ENCODE measurements at regions not wholly inside any gene's neighbourhood (a gene's known extent, or its start where the extent isn't known, plus 50 kb on each side); places are given as distances from the start of the nearest gene placed in this dataset.

DNA sequence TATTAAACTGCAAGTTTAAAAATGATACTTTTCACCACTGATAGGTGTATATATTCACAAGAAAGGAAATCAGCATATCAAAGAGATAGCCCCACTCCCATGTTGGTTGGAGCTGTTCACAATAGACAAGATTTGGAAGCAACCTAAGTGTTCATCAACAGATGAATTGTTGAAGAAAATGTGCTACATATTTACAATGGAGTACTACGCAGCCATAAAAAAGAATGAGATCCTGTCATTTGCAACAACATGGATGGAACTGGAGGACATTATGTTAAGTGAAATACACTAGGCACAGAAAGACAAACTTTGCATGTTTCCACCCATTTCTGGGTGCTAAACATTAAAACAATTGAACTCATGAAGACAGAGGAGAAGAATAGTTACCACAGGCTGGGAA lies 278.9 kb upstream of the XYLT1 start:
- no TSS peak for BruUV-seq (replicated peaks)
- Histone ChIP-seq H4K20me1 (ENCODE audit: insufficient read depth, low read length) (no peaks in the 10 kb centered on the region), H3K9me2 (ENCODE audit: insufficient read depth, low read length) (no peaks in the 10 kb centered on the region), H3K36me3 (ENCODE audit: insufficient read depth, low read length) (no peaks in the 10 kb centered on the region), H3K4me1 (ENCODE audit: insufficient read depth, low read length, poor library complexity, severe bottlenecking) (no peaks in the 10 kb centered on the region), H3K4me2 (ENCODE audit: low read length) (no peak overlapping the region), H2AFZ (ENCODE audit: low read length) (no peak overlapping the region), H3K9me3 (ENCODE audit: low read length) (peaks cover 4% of the 10 kb centered on the region; the same call in 1 of the 2 replicates), H3K27ac (ENCODE audit: low read depth, low read length, poor library complexity, severe bottlenecking) (no peak overlapping the region), H3K79me2 (ENCODE audit: insufficient read depth, low read depth, low read length) (no peaks in the 10 kb centered on the region), H3K4me3 (ENCODE audit: low read depth, low read length, poor library complexity, severe bottlenecking) (no peak overlapping the region)
- intact Hi-C loops (cut with micrococcal nuclease; ENCODE audit: unreplicated experiment) = no loop called here
- CTCF ChIA-PET (ENCODE audit: unreplicated experiment) = no interaction called here
- POLR2A ChIA-PET = no interaction called here
- no peak for TF ChIP-seq EZH2phosphoT487 (IDR thresholded peaks at IDR 0.05; ENCODE audit: borderline replicate concordance, low read depth, low read length)
- TF ChIP-seq, protein P1, sequence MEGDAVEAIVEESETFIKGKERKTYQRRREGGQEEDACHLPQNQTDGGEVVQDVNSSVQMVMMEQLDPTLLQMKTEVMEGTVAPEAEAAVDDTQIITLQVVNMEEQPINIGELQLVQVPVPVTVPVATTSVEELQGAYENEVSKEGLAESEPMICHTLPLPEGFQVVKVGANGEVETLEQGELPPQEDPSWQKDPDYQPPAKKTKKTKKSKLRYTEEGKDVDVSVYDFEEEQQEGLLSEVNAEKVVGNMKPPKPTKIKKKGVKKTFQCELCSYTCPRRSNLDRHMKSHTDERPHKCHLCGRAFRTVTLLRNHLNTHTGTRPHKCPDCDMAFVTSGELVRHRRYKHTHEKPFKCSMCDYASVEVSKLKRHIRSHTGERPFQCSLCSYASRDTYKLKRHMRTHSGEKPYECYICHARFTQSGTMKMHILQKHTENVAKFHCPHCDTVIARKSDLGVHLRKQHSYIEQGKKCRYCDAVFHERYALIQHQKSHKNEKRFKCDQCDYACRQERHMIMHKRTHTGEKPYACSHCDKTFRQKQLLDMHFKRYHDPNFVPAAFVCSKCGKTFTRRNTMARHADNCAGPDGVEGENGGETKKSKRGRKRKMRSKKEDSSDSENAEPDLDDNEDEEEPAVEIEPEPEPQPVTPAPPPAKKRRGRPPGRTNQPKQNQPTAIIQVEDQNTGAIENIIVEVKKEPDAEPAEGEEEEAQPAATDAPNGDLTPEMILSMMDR (conservative IDR thresholded peaks at IDR 0.05; ENCODE audit: low read length) = no peak
- DNase-seq (ENCODE audit: low spot score) = no peak

DNA sequence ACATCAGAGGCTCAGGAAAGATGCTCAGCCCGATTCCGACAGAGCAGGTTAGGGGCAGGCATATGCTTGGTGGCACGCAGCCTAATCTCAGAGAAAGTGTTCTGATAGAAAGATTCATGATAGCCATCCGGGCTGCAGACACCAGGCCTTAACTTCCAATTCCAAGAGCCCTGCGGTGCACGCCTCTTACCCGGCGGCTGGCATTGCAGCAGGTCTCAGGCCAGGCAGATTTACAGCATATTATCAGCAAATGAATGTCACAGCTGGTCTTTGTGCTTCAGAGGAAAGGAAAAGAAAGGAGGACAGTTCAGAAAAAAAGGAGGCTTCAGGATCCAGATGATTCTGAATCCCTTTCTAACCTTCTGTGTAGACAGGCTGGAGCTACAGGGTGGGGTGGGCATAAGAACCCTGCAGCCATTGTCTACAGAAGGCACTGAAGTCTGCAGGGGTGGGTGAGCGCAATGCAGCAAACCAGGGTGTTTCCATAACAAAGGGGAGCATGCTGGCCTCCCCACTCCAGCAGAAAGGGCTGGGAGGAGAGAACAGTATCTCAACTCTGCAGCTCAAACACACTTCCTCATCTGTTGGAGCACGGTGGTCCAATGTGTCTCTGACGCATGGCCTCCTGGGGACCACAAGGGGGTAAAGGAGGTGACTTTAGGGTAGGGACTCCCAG lies 277.4 kb upstream of the XYLT1 start:
- H4K20me1 ChIP-seq (ENCODE audit: insufficient read depth, low read length) = no peaks in the 10 kb centered on the region
- no peak overlapping the region for H3K4me3 ChIP-seq (ENCODE audit: low read depth, low read length, poor library complexity, severe bottlenecking)
- no peaks in the 10 kb centered on the region for H3K79me2 ChIP-seq (ENCODE audit: insufficient read depth, low read depth, low read length)
- H3K27ac ChIP-seq (ENCODE audit: low read depth, low read length, poor library complexity, severe bottlenecking) = no peak overlapping the region
- no peaks in the 10 kb centered on the region for H3K9me2 ChIP-seq (ENCODE audit: insufficient read depth, low read length)
- BruUV-seq (replicated peaks) = no TSS peak
- H3K4me2 ChIP-seq (ENCODE audit: low read length) = no peak overlapping the region
- H3K9me3 ChIP-seq (ENCODE audit: low read length) = peaks cover 4% of the 10 kb centered on the region; the same call in 1 of the 2 replicates
- ChIA-PET CTCF (ENCODE audit: unreplicated experiment) (no interaction called here), POLR2A (no interaction called here)
- no peak for DNase-seq (ENCODE audit: low spot score)
- TF ChIP-seq, protein P1 (conservative IDR thresholded peaks at IDR 0.05; ENCODE audit: low read length) = no peak
- no peak for TF ChIP-seq EZH2phosphoT487 (IDR thresholded peaks at IDR 0.05; ENCODE audit: borderline replicate concordance, low read depth, low read length)
- no peak overlapping the region for H2AFZ ChIP-seq (ENCODE audit: low read length)
- intact Hi-C loops (cut with micrococcal nuclease; ENCODE audit: unreplicated experiment) = no loop called here
- no peaks in the 10 kb centered on the region for H3K4me1 ChIP-seq (ENCODE audit: insufficient read depth, low read length, poor library complexity, severe bottlenecking)
- no peaks in the 10 kb centered on the region for H3K36me3 ChIP-seq (ENCODE audit: insufficient read depth, low read length)

DNA sequence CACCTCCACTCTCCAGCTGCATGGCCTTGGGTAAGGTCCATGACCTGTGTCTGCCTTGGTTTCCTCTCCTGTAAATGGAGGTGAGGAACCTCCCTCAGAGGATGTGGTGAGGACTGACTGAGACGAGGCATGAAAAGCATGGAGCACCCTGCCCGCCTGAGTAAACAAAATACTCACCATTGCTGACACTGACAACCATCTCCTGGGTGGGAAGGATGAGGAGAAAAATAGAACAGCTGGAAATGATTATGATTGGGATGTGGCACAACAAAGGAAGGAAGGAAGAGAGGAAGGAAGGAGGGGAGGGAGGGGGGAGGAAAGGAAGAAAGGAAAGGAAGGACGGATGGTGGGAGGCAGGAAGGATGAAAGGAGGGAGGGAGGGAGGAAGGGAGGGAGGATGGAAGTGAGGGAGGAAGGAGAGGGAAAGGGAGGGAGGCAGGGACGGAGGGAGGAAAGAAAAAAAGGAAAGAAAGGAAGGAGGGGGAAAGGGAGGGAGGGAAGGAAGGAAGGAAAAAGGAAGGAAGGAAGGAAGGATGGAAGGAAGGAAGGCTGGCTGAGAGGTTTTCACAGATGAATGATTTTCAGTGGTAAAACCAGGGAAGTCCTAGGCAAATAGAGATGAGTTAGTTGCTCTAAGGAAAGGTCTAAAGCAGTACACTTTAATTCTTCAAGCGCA lies 276.5 kb upstream of the XYLT1 start:
- H3K79me2 ChIP-seq (ENCODE audit: insufficient read depth, low read depth, low read length) = no peaks in the 10 kb centered on the region
- H4K20me1 ChIP-seq (ENCODE audit: insufficient read depth, low read length) = no peaks in the 10 kb centered on the region
- no peaks in the 10 kb centered on the region for H3K4me1 ChIP-seq (ENCODE audit: insufficient read depth, low read length, poor library complexity, severe bottlenecking)
- intact Hi-C loops (cut with micrococcal nuclease; ENCODE audit: unreplicated experiment) = no loop called here
- no peaks in the 10 kb centered on the region for H3K36me3 ChIP-seq (ENCODE audit: insufficient read depth, low read length)
- no peak overlapping the region for H3K4me2 ChIP-seq (ENCODE audit: low read length)
- DNase-seq (ENCODE audit: low spot score) = no peak
- no peak overlapping the region for H3K27ac ChIP-seq (ENCODE audit: low read depth, low read length, poor library complexity, severe bottlenecking)
- no peak overlapping the region for H2AFZ ChIP-seq (ENCODE audit: low read length)
- CTCF ChIA-PET (ENCODE audit: unreplicated experiment) = no interaction called here
- H3K4me3 ChIP-seq (ENCODE audit: low read depth, low read length, poor library complexity, severe bottlenecking) = no peak overlapping the region
- no peaks in the 10 kb centered on the region for H3K9me2 ChIP-seq (ENCODE audit: insufficient read depth, low read length)
- H3K9me3 ChIP-seq (ENCODE audit: low read length) = peaks cover 4% of the 10 kb centered on the region; the same call in 1 of the 2 replicates
- BruUV-seq (replicated peaks) = no TSS peak
- POLR2A ChIA-PET = no interaction called here
- TF ChIP-seq EZH2phosphoT487 (IDR thresholded peaks at IDR 0.05; ENCODE audit: borderline replicate concordance, low read depth, low read length) = no peak
- TF ChIP-seq, protein P1 (conservative IDR thresholded peaks at IDR 0.05; ENCODE audit: low read length) = no peak
